AG09309 (cell line): ENCODE measurements at regions not wholly inside any gene's neighbourhood (a gene's known extent, or its start where the extent isn't known, plus 50 kb on each side); places are given as distances from the start of the nearest gene placed in this dataset.

Experiments
- DNase-seq: peaks from one replicate; pipeline ENCODE4 v3.0.0-alpha.2; 2010; ENCODE audit warnings: low read depth
- H3K4me3 ChIP-seq: 2 replicates; pipeline ENCODE4 v1.5.1; 2011; ENCODE audit warnings: mild to moderate bottlenecking, low read depth, low read length, moderate library complexity; ENCODE audit not compliant: control insufficient read depth
- CTCF ChIP-seq: IDR thresholded peaks from 2 replicates; pipeline ENCODE4 v1.5.1; 2011; ENCODE audit warnings: mild to moderate bottlenecking, low read depth, low read length, inconsistent platforms; ENCODE audit not compliant: insufficient read depth, control insufficient read depth; ENCODE audit errors: missing control alignments

GRCh38 chr5:17339841-17340240 lies 122.4 kb downstream of the BASP1 start:
- no peak for DNase-seq
- TF ChIP-seq CTCF = no peak

GRCh38 chr5:17340379-17340778 lies 122.9 kb downstream of the BASP1 start:
- TF ChIP-seq CTCF = no peak
- DNase-seq = no peak
- H3K4me3 ChIP-seq = no peak overlapping the region

More at GRCh38 chr5:17339841-17340240, 122.4 kb downstream of the BASP1 start:
- H3K4me3 ChIP-seq = no peak overlapping the region

GRCh38 chr5:17340819-17341218 lies 123.4 kb downstream of the BASP1 start:
- no peak for TF ChIP-seq CTCF
- no peak for DNase-seq
- no peak overlapping the region for H3K4me3 ChIP-seq

DNA sequence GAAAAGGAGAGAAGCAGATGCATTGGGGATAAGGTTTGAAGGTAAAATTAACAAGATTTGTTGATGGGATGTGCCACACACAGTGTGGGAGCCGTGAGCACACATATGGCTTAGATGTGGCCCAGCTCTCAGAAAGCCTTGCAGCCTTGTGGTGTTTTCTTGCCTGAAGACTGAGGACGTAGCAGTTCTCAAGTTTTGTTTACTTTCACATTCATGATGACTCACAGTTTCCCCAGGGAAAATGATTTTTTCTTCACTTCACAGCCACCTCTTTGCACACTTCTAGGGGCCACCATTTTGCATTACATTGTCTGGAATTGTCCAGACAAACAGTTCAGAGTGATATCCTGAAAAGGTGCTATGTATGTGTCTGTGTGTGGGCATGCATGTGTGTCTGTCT lies 126.2 kb downstream of the BASP1 start:
- TF ChIP-seq CTCF = no peak
- DNase-seq = peak; percentile 61

GRCh38 chr5:17346811-17347210 lies 129.4 kb downstream of the BASP1 start:
- no peak for TF ChIP-seq CTCF
- DNase-seq = no peak

More for the DNA sequence above, 126.2 kb downstream of the BASP1 start:
- H3K4me3 ChIP-seq = no peak overlapping the region

DNA sequence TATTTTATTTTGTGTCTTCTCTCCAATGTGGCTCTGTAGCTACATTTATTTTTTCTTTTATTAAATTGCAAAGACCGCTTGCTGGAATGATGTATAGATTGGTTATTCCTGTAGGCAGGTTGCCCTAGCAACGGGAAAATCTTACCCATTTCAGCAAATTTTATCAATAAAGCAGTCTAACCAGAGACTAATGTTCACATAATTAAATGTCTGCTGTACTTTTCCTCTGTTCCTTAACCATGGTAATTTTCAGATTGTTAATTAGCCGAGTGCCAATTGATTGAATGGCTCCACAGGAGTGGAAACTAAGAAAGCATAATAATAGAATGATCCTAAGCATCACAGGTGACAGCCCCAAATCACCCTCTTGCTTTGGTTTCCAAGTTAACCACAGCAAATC lies 134.8 kb downstream of the BASP1 start:
- no peak overlapping the region for H3K4me3 ChIP-seq
- no peak for TF ChIP-seq CTCF
- DNase-seq = no peak

More at GRCh38 chr5:17346811-17347210, 129.4 kb downstream of the BASP1 start:
- H3K4me3 ChIP-seq = no peak overlapping the region

DNA sequence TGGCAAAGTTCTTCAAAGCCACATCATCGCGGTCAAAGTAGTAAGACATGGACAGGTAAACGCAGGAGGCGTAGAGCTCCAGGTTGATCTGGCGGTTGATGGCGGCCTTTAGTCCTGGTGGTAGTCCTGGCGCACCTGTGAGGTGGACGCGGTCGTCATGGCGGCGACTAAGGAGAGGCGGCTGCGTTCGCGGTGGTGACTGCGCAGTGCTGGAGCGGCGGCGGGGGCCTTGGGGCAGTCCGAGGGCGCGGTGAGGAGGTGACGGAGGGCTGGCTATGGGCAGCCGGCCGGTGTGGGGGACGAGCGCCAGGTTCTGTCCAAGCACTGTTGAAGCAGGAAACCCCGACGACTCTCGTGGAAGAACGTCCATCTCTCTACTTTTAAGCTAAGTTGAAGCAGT lies 136.8 kb downstream of the BASP1 start:
- H3K4me3 ChIP-seq = no peak overlapping the region
- no peak for DNase-seq
- no peak for TF ChIP-seq CTCF
